A549 (cell line): ENCODE measurements at regions not wholly inside any gene's neighbourhood (a gene's known extent, or its start where the extent isn't known, plus 50 kb on each side); places are given as distances from the start of the nearest gene placed in this dataset.

Experiments
- CEBPB ChIP-seq, 2 experiments: fragments of >200 bp in 1 of 2; sonication (Bioruptor Twin) in 1 of 2; formaldehyde crosslinking in 1 of 2; IDR thresholded peaks; 2 replicates each; pipeline ENCODE4 v1.6.1; 2012 to 2016
- CTCF ChIP-seq: fragments of >200 bp; sonication (Bioruptor Twin); formaldehyde crosslinking; IDR thresholded peaks from 3 replicates; pipeline ENCODE4 v1.5.1; 2016
- EHF ChIP-seq: fragments of 250-450 bp; sonication (Bioruptor Pico); IDR thresholded peaks from 2 replicates; pipeline ENCODE4 v1.5.0; 2020; ENCODE audit warnings: mild to moderate bottlenecking
- JUNB ChIP-seq: fragments of >200 bp; sonication (Bioruptor Twin); formaldehyde crosslinking; IDR thresholded peaks from 2 replicates; pipeline ENCODE4 v1.6.1; 2016
- RFX5 ChIP-seq: fragments of 450-650 bp; IDR thresholded peaks from 2 replicates; pipeline ENCODE4 v1.7.1; 2014; ENCODE audit warnings: antibody characterized with exemption, mild to moderate bottlenecking, moderate library complexity

GRCh38 chr9:32855752-32856151 lies 72.4 kb downstream of the TMEM215 start:
- no peak for TF ChIP-seq RFX5
- no peak for TF ChIP-seq CEBPB (IDR thresholded peaks at IDR 0.05)
- TF ChIP-seq EHF (CRISPR knock-in tag) = no peak
- TF ChIP-seq CTCF = no peak
- TF ChIP-seq JUNB = no peak
